H1 (cell line): ENCODE measurements at regions not wholly inside any gene's neighbourhood (a gene's known extent, or its start where the extent isn't known, plus 50 kb on each side); places are given as distances from the start of the nearest gene placed in this dataset.
A peak's percentile ranks its signal among the peaks of the same experiment; 100 is the strongest.

Source experiments
- CTCF ChIA-PET: fragments of 300-600 bp; sonication (Branson Sonifier 250); formaldehyde crosslinking; loops from one replicate; lab custom pipeline; 2021; ENCODE audit not compliant: partially characterized antibody; lab: Charles Lee
- POLR2A ChIA-PET: fragments of 300-600 bp; sonication (Branson Sonifier 250); formaldehyde crosslinking; loops from one replicate; lab custom pipeline; 2021; ENCODE audit warnings: inconsistent platforms; ENCODE audit not compliant: partially characterized antibody; lab: Charles Lee
- DNase-seq, 2 experiments: peaks; one replicate each; pipeline versions ENCODE4 v3.0.0 to v3.0.0-alpha.2; 2010 to 2022; ENCODE audit warnings: low spot score in 2 of 2, low read depth in 1 of 2, mixed read lengths in 1 of 2
- FAIRE-seq: peaks from 2 replicates; lab custom pipeline; 2011; peaks lifted over from hg19 to GRCh38; lab: Jason Lieb, UNC
- H2AFZ ChIP-seq: 2 replicates; pipeline ENCODE4 v1.8.1; 2012; ENCODE audit warnings: low read length, inconsistent platforms
- H2AK5ac ChIP-seq: 2 replicates; pipeline ENCODE4 v1.6.1; 2013; ENCODE audit warnings: low read depth, low read length
- H2BK120ac ChIP-seq: replicated peaks from 2 replicates; pipeline ENCODE3; 2013; ENCODE audit warnings: low read depth, low read length, inconsistent platforms
- H2BK12ac ChIP-seq: 2 replicates; pipeline ENCODE4 v1.6.1; 2013; ENCODE audit warnings: low read depth, low read length
- H2BK15ac ChIP-seq: 2 replicates; pipeline ENCODE4 v1.6.1; 2013; ENCODE audit warnings: low read length
- H2BK20ac ChIP-seq: 2 replicates; pipeline ENCODE4 v1.6.1; 2013; ENCODE audit warnings: low read length
- H2BK5ac ChIP-seq: 2 replicates; pipeline ENCODE4 v1.6.1; 2013; ENCODE audit warnings: low read depth, low read length
- H3K14ac ChIP-seq: 2 replicates; pipeline ENCODE4 v1.6.1; 2013; ENCODE audit warnings: inconsistent platforms; ENCODE audit not compliant: insufficient read length
- H3K18ac ChIP-seq: 2 replicates; pipeline ENCODE4 v1.6.1; 2013; ENCODE audit warnings: low read length; ENCODE audit errors: extremely low read depth
- H3K23ac ChIP-seq: 2 replicates; pipeline ENCODE4 v1.6.1; 2013; ENCODE audit warnings: inconsistent platforms; ENCODE audit not compliant: insufficient read length
- H3K23me2 ChIP-seq: 2 replicates; pipeline ENCODE4 v1.6.1; 2013; ENCODE audit warnings: low read depth, low read length
- H3K27ac ChIP-seq: 2 replicates; pipeline ENCODE4 v1.6.1; 2011; ENCODE audit warnings: low read depth, low read length, inconsistent platforms
- H3K27me3 ChIP-seq, 4 experiments: replicated peaks in 1 of 4; 1 replicate in 1 of 4; 2 replicates in 3 of 4; pipeline versions ENCODE4 v1.6.1 to v1.8.1; 2011 to 2013; ENCODE audit warnings: low read length in 3 of 4, mild to moderate bottlenecking in 3 of 4, inconsistent platforms in 2 of 4, mixed read lengths in 2 of 4, moderate library complexity in 1 of 4; ENCODE audit not compliant: control insufficient read depth in 3 of 4, insufficient read depth in 3 of 4; ENCODE audit errors: extremely low read depth in 1 of 4
- H3K36me3 ChIP-seq, 4 experiments: 2 replicates each; pipeline versions ENCODE4 v1.6.1 to v1.8.1; 2011 to 2013; ENCODE audit warnings: mild to moderate bottlenecking in 4 of 4, low read length in 3 of 4, moderate library complexity in 2 of 4, control low read depth in 1 of 4, inconsistent platforms in 1 of 4; ENCODE audit not compliant: insufficient read depth in 4 of 4, control insufficient read depth in 2 of 4
- H3K4ac ChIP-seq: replicated peaks from 2 replicates; pipeline ENCODE3; 2013; ENCODE audit warnings: low read length, low read depth, mixed read lengths, inconsistent platforms; ENCODE audit not compliant: insufficient read length
- H3K4me1 ChIP-seq, 4 experiments: replicated peaks in 1 of 4; 1 replicate in 1 of 4; 2 replicates in 3 of 4; pipeline versions ENCODE4 v1.6.1 to v1.8.1; 2011 to 2013; ENCODE audit warnings: low read length in 3 of 4, inconsistent platforms in 2 of 4, mixed read lengths in 1 of 4; ENCODE audit not compliant: insufficient read depth in 4 of 4, control insufficient read depth in 3 of 4
- H3K4me2 ChIP-seq, 2 experiments: 2 replicates each; pipeline versions ENCODE4 v1.6.1 to v1.8.1; 2011 to 2013; ENCODE audit warnings: low read depth in 2 of 2, low read length in 2 of 2, control low read depth in 1 of 2, inconsistent platforms in 1 of 2, mild to moderate bottlenecking in 1 of 2; ENCODE audit not compliant: insufficient read depth in 1 of 2
- H3K4me3 ChIP-seq, 4 experiments: fragments of 200-600, 300-600 bp in 1 of 4; sonication (generic), shearing (Covaris generic), sonication (Bioruptor Twin) in 1 of 4; 2 replicates each; pipeline versions ENCODE4 v1.5.1 to v1.8.1; 2011 to 2016; ENCODE audit warnings: low read length in 4 of 4, low read depth in 3 of 4, control low read depth in 2 of 4, inconsistent platforms in 2 of 4, mild to moderate bottlenecking in 2 of 4, mixed read lengths in 1 of 4, moderate library complexity in 1 of 4; ENCODE audit not compliant: insufficient read depth in 2 of 4; ENCODE audit errors: extremely low read depth in 1 of 4
- H3K56ac ChIP-seq: replicated peaks from 2 replicates; pipeline ENCODE3; 2013; ENCODE audit warnings: low read depth, mild to moderate bottlenecking, mixed read lengths, low read length, inconsistent platforms; ENCODE audit not compliant: insufficient read length
- H3K79me1 ChIP-seq: 2 replicates; pipeline ENCODE4 v1.6.1; 2013; ENCODE audit warnings: low read depth, low read length, control low read depth
- H3K79me2 ChIP-seq, 2 experiments: 2 replicates each; pipeline versions ENCODE4 v1.6.1 to v1.8.1; 2012 to 2013; ENCODE audit warnings: low read length in 2 of 2, mild to moderate bottlenecking in 2 of 2, inconsistent platforms in 1 of 2; ENCODE audit not compliant: insufficient read depth in 2 of 2, control insufficient read depth in 1 of 2
- H3K9ac ChIP-seq, 4 experiments: replicated peaks in 1 of 4; 1 replicate in 1 of 4; 2 replicates in 3 of 4; pipeline versions ENCODE4 v1.6.1 to v1.8.1; 2011 to 2013; ENCODE audit warnings: low read depth in 3 of 4, low read length in 3 of 4, control low read depth in 2 of 4, mild to moderate bottlenecking in 2 of 4, moderate library complexity in 2 of 4, inconsistent platforms in 1 of 4; ENCODE audit errors: extremely low read depth in 1 of 4
- H3K9me3 ChIP-seq, 2 experiments: 2 replicates each; pipeline versions ENCODE4 v1.6.1 to v1.8.1; 2012 to 2013; ENCODE audit warnings: mild to moderate bottlenecking in 2 of 2, moderate library complexity in 2 of 2, control low read depth in 1 of 2, inconsistent platforms in 1 of 2, low read depth in 1 of 2, low read length in 1 of 2, mixed read lengths in 1 of 2; ENCODE audit not compliant: insufficient read depth in 2 of 2
- H4K20me1 ChIP-seq, 2 experiments: replicated peaks in 1 of 2; 2 replicates each; pipeline versions ENCODE3 to v1.8.1; 2011 to 2013; ENCODE audit warnings: inconsistent platforms in 2 of 2, low read length in 2 of 2, mild to moderate bottlenecking in 1 of 2; ENCODE audit not compliant: insufficient read depth in 2 of 2, control insufficient read depth in 1 of 2
- H4K5ac ChIP-seq: 2 replicates; pipeline ENCODE4 v1.6.1; 2013; ENCODE audit warnings: low read length, low read depth, mixed read lengths, inconsistent platforms; ENCODE audit not compliant: insufficient read length
- H4K8ac ChIP-seq: 2 replicates; pipeline ENCODE4 v1.8.0; 2013; ENCODE audit warnings: mild to moderate bottlenecking, moderate library complexity, low read length, inconsistent platforms; ENCODE audit not compliant: insufficient read depth; ENCODE audit errors: extremely low read depth
- H4K91ac ChIP-seq: replicated peaks from 2 replicates; pipeline ENCODE3; 2013; ENCODE audit warnings: low read length, mixed read lengths, inconsistent platforms; ENCODE audit not compliant: insufficient read length
- ASH2L ChIP-seq: fragments of 200-600, 300-600 bp; sonication (generic); IDR thresholded peaks from one replicate; pipeline ENCODE4 v1.7.1; 2017; ENCODE audit warnings: low read length
- CBX5 ChIP-seq: fragments of 300-800, 300-1000 bp; sonication (generic); IDR thresholded peaks from 2 replicates; pipeline ENCODE4 v1.7.1; 2016; ENCODE audit warnings: antibody characterized with exemption, low read length, low read depth
- CTBP2 ChIP-seq: IDR thresholded peaks from 2 replicates; pipeline ENCODE4 v1.7.0; 2011; ENCODE audit warnings: borderline replicate concordance, mild to moderate bottlenecking, moderate library complexity, mixed read lengths, low read length; ENCODE audit not compliant: insufficient read depth, insufficient read length
- RAD21 ChIP-seq, 2 experiments: IDR thresholded peaks in 1 of 2; conservative IDR thresholded peaks in 1 of 2; 2 replicates each; pipeline ENCODE4 v1.6.1; 2011; ENCODE audit warnings: low read depth in 2 of 2, low read length in 2 of 2, improper control_type of control experiment in 1 of 2, inconsistent platforms in 1 of 2, mild to moderate bottlenecking in 1 of 2, moderate library complexity in 1 of 2
- RBBP5 ChIP-seq: IDR thresholded peaks from 2 replicates; pipeline ENCODE4 v1.7.1; 2012; ENCODE audit warnings: low read depth, mild to moderate bottlenecking, inconsistent platforms, low read length, moderate library complexity, borderline replicate concordance
- TCF12 ChIP-seq: IDR thresholded peaks from 2 replicates; pipeline ENCODE4 v1.6.1; 2011; ENCODE audit warnings: low read depth, mild to moderate bottlenecking, low read length
- WGBS, 2 experiments: shearing (Covaris generic) in 1 of 2; methylation state at CpG; one replicate each; pipeline versions ENCODE4 v1.1.6 to v1.1.7; 2013 to 2015; ENCODE audit warnings: low lambda C conversion rate in 2 of 2, mixed read lengths in 2 of 2, inconsistent platforms in 1 of 2, low coverage in 1 of 2, missing lambda C conversion rate in 1 of 2; ENCODE audit not compliant: insufficient replicate concordance in 2 of 2, insufficient coverage in 1 of 2, insufficient read length in 1 of 2; ENCODE audit errors: extremely low coverage in 1 of 2, missing lambda C conversion rate in 1 of 2; 5-methylcytosine and 5-hydroxymethylcytosine counted together
- TF ChIP-seq, protein P1 (sequence below): IDR thresholded peaks from 2 replicates; pipeline ENCODE4 v1.6.1; 2011; ENCODE audit warnings: low read depth, mild to moderate bottlenecking, low read length; ENCODE audit not compliant: insufficient read depth
- TF ChIP-seq, protein P2 (sequence below), 3 experiments: IDR thresholded peaks; 1 replicate in 2 of 3; 2 replicates in 1 of 3; pipeline versions ENCODE4 v1.5.1 to v1.6.1; 2011; ENCODE audit warnings: low read length in 3 of 3, mild to moderate bottlenecking in 3 of 3, inconsistent platforms in 2 of 3, low read depth in 1 of 3, moderate library complexity in 1 of 3; ENCODE audit not compliant: insufficient read depth in 1 of 3; ENCODE audit errors: control extremely low read depth in 1 of 3

DNA sequence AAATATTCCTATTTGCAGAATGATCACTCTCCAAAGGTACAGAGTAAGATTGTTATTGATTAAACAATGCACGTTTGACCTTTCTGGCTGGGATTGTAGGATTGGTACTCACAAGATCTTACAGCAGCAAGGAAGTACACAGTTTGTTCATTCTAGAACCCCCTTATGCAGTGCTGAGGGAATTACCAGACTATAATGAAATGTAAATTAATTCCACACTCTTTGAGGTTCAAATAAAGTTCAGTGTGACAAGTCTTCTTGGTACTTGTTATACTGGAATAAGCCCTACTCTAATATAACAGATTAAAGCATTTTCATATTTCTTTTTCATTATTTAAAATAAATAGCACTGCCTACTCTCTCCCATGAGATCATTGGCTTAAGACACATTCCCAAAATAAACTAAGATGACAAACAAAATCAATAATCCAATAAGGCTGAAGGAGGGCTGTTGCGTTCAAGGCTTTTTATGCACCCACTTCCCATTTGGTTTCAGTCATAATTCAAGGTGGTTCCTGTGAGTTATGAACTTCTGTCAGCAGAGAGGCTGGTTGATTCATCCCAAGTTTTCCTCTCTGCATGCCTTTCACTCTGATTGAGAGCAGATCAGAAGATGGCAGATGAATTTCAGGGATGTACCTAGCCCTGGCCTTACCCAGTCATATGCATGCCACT is 881.5 kb downstream of the C6orf118 start:
- no peak overlapping the region for H4K5ac ChIP-seq
- H3K79me2 ChIP-seq, result no peaks in the 10 kb centered on the region
- H2AK5ac ChIP-seq, result no peak overlapping the region
- no peak overlapping the region for H3K4me2 ChIP-seq
- H2BK15ac ChIP-seq, result no peak overlapping the region
- WGBS, 2 experiments, result 95% methylated on average over 2 of the region's 2 CpGs; no CpG with 5 or more reads in 1 of the 2 experiments
- no peak overlapping the region for H3K56ac ChIP-seq
- H3K9ac ChIP-seq, result no peak overlapping the region
- no peak overlapping the region for H4K91ac ChIP-seq
- DNase-seq (no peak), FAIRE-seq (no peak)
- H2BK120ac ChIP-seq, result no peak overlapping the region
- H3K4me3 ChIP-seq, result no peak overlapping the region
- ChIA-PET CTCF (no interaction called here), POLR2A (no interaction called here)
- peaks cover 5 to 13% of the 10 kb centered on the region in 2 experiments; a peak in 2 of 4 replicates for H3K9me3 ChIP-seq
- H3K36me3 ChIP-seq, result no peaks in the 10 kb centered on the region
- H2BK5ac ChIP-seq, result no peak overlapping the region
- no peaks in the 10 kb centered on the region for H3K79me1 ChIP-seq
- H4K8ac ChIP-seq, result no peak overlapping the region
- no peak overlapping the region for H3K27ac ChIP-seq
- H3K4ac ChIP-seq, result no peak overlapping the region
- no peak overlapping the region for H3K14ac ChIP-seq
- H3K23ac ChIP-seq, result no peak overlapping the region
- H4K20me1 ChIP-seq, result no peaks in the 10 kb centered on the region
- no peak overlapping the region for H2BK12ac ChIP-seq
- no peak overlapping the region for H2BK20ac ChIP-seq
- H3K27me3 ChIP-seq, result no peaks in the 10 kb centered on the region
- H3K4me1 ChIP-seq, result 0 out of 7 replicates have a peak, but pooled peaks cover 0 to 2% (median under 1%) of the 10 kb centered on the region in 4 experiments
- no peak overlapping the region for H3K18ac ChIP-seq
- TF ChIP-seq RAD21 (IDR thresholded peaks at IDR 0.05 in 1 of 2, conservative IDR thresholded peaks at IDR 0.05 in 1 of 2; ENCODE audit: low read depth in 2 of 2, low read length in 2 of 2), result no peak
- no peak for TF ChIP-seq TCF12
- TF ChIP-seq CTBP2, result no peak
- TF ChIP-seq, protein P1, sequence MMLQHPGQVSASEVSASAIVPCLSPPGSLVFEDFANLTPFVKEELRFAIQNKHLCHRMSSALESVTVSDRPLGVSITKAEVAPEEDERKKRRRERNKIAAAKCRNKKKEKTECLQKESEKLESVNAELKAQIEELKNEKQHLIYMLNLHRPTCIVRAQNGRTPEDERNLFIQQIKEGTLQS, result no peak
- TF ChIP-seq CBX5, result no peak
- TF ChIP-seq ASH2L, result no peak
- TF ChIP-seq RBBP5, result no peak
- TF ChIP-seq, protein P2, sequence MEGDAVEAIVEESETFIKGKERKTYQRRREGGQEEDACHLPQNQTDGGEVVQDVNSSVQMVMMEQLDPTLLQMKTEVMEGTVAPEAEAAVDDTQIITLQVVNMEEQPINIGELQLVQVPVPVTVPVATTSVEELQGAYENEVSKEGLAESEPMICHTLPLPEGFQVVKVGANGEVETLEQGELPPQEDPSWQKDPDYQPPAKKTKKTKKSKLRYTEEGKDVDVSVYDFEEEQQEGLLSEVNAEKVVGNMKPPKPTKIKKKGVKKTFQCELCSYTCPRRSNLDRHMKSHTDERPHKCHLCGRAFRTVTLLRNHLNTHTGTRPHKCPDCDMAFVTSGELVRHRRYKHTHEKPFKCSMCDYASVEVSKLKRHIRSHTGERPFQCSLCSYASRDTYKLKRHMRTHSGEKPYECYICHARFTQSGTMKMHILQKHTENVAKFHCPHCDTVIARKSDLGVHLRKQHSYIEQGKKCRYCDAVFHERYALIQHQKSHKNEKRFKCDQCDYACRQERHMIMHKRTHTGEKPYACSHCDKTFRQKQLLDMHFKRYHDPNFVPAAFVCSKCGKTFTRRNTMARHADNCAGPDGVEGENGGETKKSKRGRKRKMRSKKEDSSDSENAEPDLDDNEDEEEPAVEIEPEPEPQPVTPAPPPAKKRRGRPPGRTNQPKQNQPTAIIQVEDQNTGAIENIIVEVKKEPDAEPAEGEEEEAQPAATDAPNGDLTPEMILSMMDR (IDR thresholded peaks at IDR 0.05; ENCODE audit: control extremely low read depth in 1 of 3, insufficient read depth in 1 of 3, low read depth in 1 of 3, low read length in 3 of 3), result no peak
- H2AFZ ChIP-seq, result 0 out of 2 replicates have a peak overlapping the region, but pooled peaks have one; percentile 41
- no peaks in the 10 kb centered on the region for H3K23me2 ChIP-seq
